ENCODE measurements at regions not wholly inside any gene's neighbourhood (a gene's known extent, or its start where the extent isn't known, plus 50 kb on each side); places are given as distances from the start of the nearest gene placed in this dataset.

- DNase-seq = no peak
- Histone ChIP-seq H3K27me3 (replicated peaks; ENCODE audit: control insufficient read depth, insufficient read depth, low read length) (no peaks in the 10 kb centered on the region), H3K9me3 (no peaks in the 10 kb centered on the region), H3K4me3 (ENCODE audit: low read depth, low read length) (no peak overlapping the region), H3K36me3 (ENCODE audit: control insufficient read depth, insufficient read depth, low read length) (no peaks in the 10 kb centered on the region), H3K4me1 (no peaks in the 10 kb centered on the region)
- intact Hi-C loops (cut with micrococcal nuclease; ENCODE audit: unreplicated experiment) = no loop called here
- Mint-ChIP-seq H3K27ac (ENCODE audit: unreplicated experiment) (no peak overlapping the region), H3K27me3 (ENCODE audit: insufficient read depth, unreplicated experiment) (no peaks in the 10 kb centered on the region), H3K4me1 (ENCODE audit: low read depth, unreplicated experiment) (no peaks in the 10 kb centered on the region), H3K36me3 (ENCODE audit: insufficient read depth, unreplicated experiment) (no peaks in the 10 kb centered on the region), H3K9me3 (ENCODE audit: unreplicated experiment) (no peaks in the 10 kb centered on the region), H3K4me3 (ENCODE audit: unreplicated experiment) (no peak overlapping the region)
- no peak for TF ChIP-seq CTCF (IDR thresholded peaks at IDR 0.05; ENCODE audit: insufficient read depth in 1 of 2, low read depth in 1 of 2, low read length in 1 of 2, severe bottlenecking in 1 of 2, unreplicated experiment in 1 of 2)
- POLR2A ChIA-PET = no interaction called here
- CTCF ChIA-PET = no interaction called here
- BruUV-seq (replicated peaks) = no TSS peak
Measured at GRCh38 chr3:25218362-25218761, 209.7 kb upstream of the RARB start.

GRCh38 chr3:25226747-25227146 lies 201.3 kb upstream of the RARB start:
- POLR2A ChIA-PET = no interaction called here
- Mint-ChIP-seq H3K9me3 (ENCODE audit: unreplicated experiment) (no peaks in the 10 kb centered on the region), H3K4me1 (ENCODE audit: low read depth, unreplicated experiment) (no peaks in the 10 kb centered on the region), H3K27ac (ENCODE audit: unreplicated experiment) (no peak overlapping the region), H3K36me3 (ENCODE audit: insufficient read depth, unreplicated experiment) (no peaks in the 10 kb centered on the region), H3K27me3 (ENCODE audit: insufficient read depth, unreplicated experiment) (no peaks in the 10 kb centered on the region), H3K4me3 (ENCODE audit: unreplicated experiment) (no peak overlapping the region)
- intact Hi-C loops (cut with micrococcal nuclease; ENCODE audit: unreplicated experiment) = no loop called here
- CTCF ChIA-PET = no interaction called here
- no peaks in the 10 kb centered on the region for H3K9me3 ChIP-seq
- no peaks in the 10 kb centered on the region for H3K36me3 ChIP-seq (ENCODE audit: control insufficient read depth, insufficient read depth, low read length)
- no peaks in the 10 kb centered on the region for H3K27me3 ChIP-seq (replicated peaks; ENCODE audit: control insufficient read depth, insufficient read depth, low read length)
- DNase-seq = no peak
- no TSS peak for BruUV-seq (replicated peaks)
- no peak for TF ChIP-seq CTCF (IDR thresholded peaks at IDR 0.05; ENCODE audit: insufficient read depth in 1 of 2, low read depth in 1 of 2, low read length in 1 of 2, severe bottlenecking in 1 of 2, unreplicated experiment in 1 of 2)
- no peaks in the 10 kb centered on the region for H3K4me1 ChIP-seq
- H3K4me3 ChIP-seq (ENCODE audit: low read depth, low read length) = no peak overlapping the region

- H3K27me3 ChIP-seq (replicated peaks; ENCODE audit: control insufficient read depth, insufficient read depth, low read length) = no peaks in the 10 kb centered on the region
Measured at GRCh38 chr3:25229586-25229985, 198.5 kb upstream of the RARB start.

More at GRCh38 chr3:25229586-25229985, 198.5 kb upstream of the RARB start:
- Histone ChIP-seq H3K9me3 (no peaks in the 10 kb centered on the region), H3K36me3 (ENCODE audit: control insufficient read depth, insufficient read depth, low read length) (no peaks in the 10 kb centered on the region), H3K4me1 (no peaks in the 10 kb centered on the region), H3K4me3 (ENCODE audit: low read depth, low read length) (no peak overlapping the region)
- Mint-ChIP-seq H3K9me3 (ENCODE audit: unreplicated experiment) (no peaks in the 10 kb centered on the region), H3K4me3 (ENCODE audit: unreplicated experiment) (no peak overlapping the region), H3K4me1 (ENCODE audit: low read depth, unreplicated experiment) (no peaks in the 10 kb centered on the region), H3K36me3 (ENCODE audit: insufficient read depth, unreplicated experiment) (no peaks in the 10 kb centered on the region), H3K27ac (ENCODE audit: unreplicated experiment) (no peak overlapping the region), H3K27me3 (ENCODE audit: insufficient read depth, unreplicated experiment) (no peaks in the 10 kb centered on the region)
- intact Hi-C loops (cut with micrococcal nuclease; ENCODE audit: unreplicated experiment) = no loop called here
- DNase-seq = no peak
- ChIA-PET POLR2A (no interaction called here), CTCF (no interaction called here)
- no TSS peak for BruUV-seq (replicated peaks)
- TF ChIP-seq CTCF (IDR thresholded peaks at IDR 0.05; ENCODE audit: insufficient read depth in 1 of 2, low read depth in 1 of 2, low read length in 1 of 2, severe bottlenecking in 1 of 2, unreplicated experiment in 1 of 2) = no peak

All from Caco-2 (cell line).